Erythroblast (primary cell): ENCODE measurements at regions not wholly inside any gene's neighbourhood (a gene's known extent, or its start where the extent isn't known, plus 50 kb on each side); places are given as distances from the start of the nearest gene placed in this dataset.

Experiments
- GATA1 ChIP-seq: IDR thresholded peaks from 2 replicates; pipeline ENCODE4 v1.6.1; 2011; ENCODE audit warnings: low read depth, mild to moderate bottlenecking, control low read depth, low read length, moderate library complexity
- POLR2A ChIP-seq: IDR thresholded peaks from 2 replicates; pipeline ENCODE4 v1.6.1; 2011; ENCODE audit warnings: mild to moderate bottlenecking, low read length

GRCh38 chr13:48798180-48798579 is 144.5 kb downstream of the CYSLTR2 start:
- TF ChIP-seq POLR2A (no peak), GATA1 (no peak)
